IPS-20b (cell line): ENCODE measurements at regions not wholly inside any gene's neighbourhood (a gene's known extent, or its start where the extent isn't known, plus 50 kb on each side); places are given as distances from the start of the nearest gene placed in this dataset.

Experiments
- H3K27ac ChIP-seq: one replicate; pipeline ENCODE4 v1.5.1; 2013; ENCODE audit warnings: low read length
- H3K27me3 ChIP-seq: 2 replicates; pipeline ENCODE4 v1.6.1; 2013; ENCODE audit warnings: mild to moderate bottlenecking, low read length, inconsistent platforms; ENCODE audit not compliant: insufficient read depth
- H3K36me3 ChIP-seq: 2 replicates; pipeline ENCODE4 v1.6.1; 2013; ENCODE audit warnings: low read depth, mild to moderate bottlenecking, inconsistent platforms, low read length, moderate library complexity; ENCODE audit not compliant: insufficient read depth
- H3K4me1 ChIP-seq: 2 replicates; pipeline ENCODE4 v1.6.1; 2013; ENCODE audit warnings: mild to moderate bottlenecking, control low read depth, inconsistent platforms, low read length, moderate library complexity; ENCODE audit not compliant: insufficient read depth
- H3K4me3 ChIP-seq: 2 replicates; pipeline ENCODE4 v1.5.1; 2013; ENCODE audit warnings: mild to moderate bottlenecking, low read length, inconsistent platforms
- H3K9ac ChIP-seq: 2 replicates; pipeline ENCODE4 v1.6.1; 2013; ENCODE audit warnings: low read depth, mild to moderate bottlenecking, inconsistent platforms, low read length, moderate library complexity
- H3K9me3 ChIP-seq: 2 replicates; pipeline ENCODE4 v1.6.1; 2013; ENCODE audit warnings: mild to moderate bottlenecking, low read depth, low read length, inconsistent platforms; ENCODE audit not compliant: insufficient read depth

DNA sequence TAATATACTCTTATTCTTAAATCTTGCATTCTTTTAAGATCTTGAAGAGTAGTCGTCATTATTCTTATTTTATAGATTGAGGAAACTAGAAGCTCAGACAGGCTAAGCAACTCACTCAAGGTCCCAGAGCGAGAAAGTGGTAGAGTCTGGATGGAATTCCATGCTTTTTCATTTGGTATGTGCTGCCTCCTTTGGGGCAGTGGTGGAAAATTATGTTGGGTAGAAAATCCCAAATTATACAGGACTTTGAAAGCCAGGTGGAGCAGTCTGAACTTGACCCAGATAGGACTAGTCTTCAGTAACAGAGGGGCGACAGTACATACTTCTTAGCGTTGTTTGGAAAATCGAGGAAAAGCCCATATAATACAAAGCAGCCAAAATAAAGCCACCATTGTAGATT, 205.6 kb downstream of the ATG4C start:
- H3K36me3 ChIP-seq = no peaks in the 10 kb centered on the region
- peaks cover 3% of the 10 kb centered on the region; the same call in 1 of the 2 replicates for H3K4me1 ChIP-seq
- no peak overlapping the region for H3K27ac ChIP-seq
- H3K27me3 ChIP-seq = no peaks in the 10 kb centered on the region
- H3K9ac ChIP-seq = no peak overlapping the region
- no peaks in the 10 kb centered on the region for H3K9me3 ChIP-seq
- H3K4me3 ChIP-seq = no peak overlapping the region

GRCh38 chr1:62991152-62991551, 207.2 kb downstream of the ATG4C start:
- H3K4me3 ChIP-seq = no peak overlapping the region
- no peaks in the 10 kb centered on the region for H3K36me3 ChIP-seq
- H3K9ac ChIP-seq = no peak overlapping the region
- H3K27me3 ChIP-seq = no peaks in the 10 kb centered on the region
- peaks cover 3% of the 10 kb centered on the region; the same call in 1 of the 2 replicates for H3K4me1 ChIP-seq
- H3K9me3 ChIP-seq = no peaks in the 10 kb centered on the region
- no peak overlapping the region for H3K27ac ChIP-seq

DNA sequence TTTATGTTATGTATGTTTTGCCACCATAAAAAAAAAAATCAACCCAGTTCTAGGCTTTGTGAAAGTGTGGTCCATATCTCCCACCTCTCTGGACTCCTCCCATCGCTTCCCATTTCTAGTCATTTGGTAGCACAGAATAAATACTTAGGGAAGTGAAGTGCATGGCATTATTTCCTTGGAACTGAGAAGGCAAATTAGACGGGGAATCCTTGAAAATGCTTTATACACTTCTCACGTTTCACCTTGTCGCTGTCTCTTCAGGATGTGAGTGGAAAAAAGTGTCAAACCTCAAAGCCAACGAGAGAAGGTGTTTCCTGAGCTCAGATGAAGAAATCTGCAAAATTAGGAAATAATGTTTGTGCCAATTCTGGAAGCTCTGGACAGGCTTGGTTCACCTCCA, 209.9 kb downstream of the ATG4C start:
- no peaks in the 10 kb centered on the region for H3K27me3 ChIP-seq
- no peaks in the 10 kb centered on the region for H3K36me3 ChIP-seq
- H3K4me1 ChIP-seq = peaks cover 3% of the 10 kb centered on the region; the same call in 1 of the 2 replicates
- no peak overlapping the region for H3K9ac ChIP-seq
- H3K9me3 ChIP-seq = no peaks in the 10 kb centered on the region
- no peak overlapping the region for H3K4me3 ChIP-seq
- H3K27ac ChIP-seq = no peak overlapping the region

- H3K4me3 ChIP-seq = no peak overlapping the region
- no peaks in the 10 kb centered on the region for H3K36me3 ChIP-seq
- no peaks in the 10 kb centered on the region for H3K9me3 ChIP-seq
- H3K27me3 ChIP-seq = no peaks in the 10 kb centered on the region
- H3K9ac ChIP-seq = no peak overlapping the region
- H3K27ac ChIP-seq = no peak overlapping the region
- peaks cover 3% of the 10 kb centered on the region; the same call in 1 of the 2 replicates for H3K4me1 ChIP-seq
Measured at GRCh38 chr1:62995173-62995572, 211.2 kb downstream of the ATG4C start.

GRCh38 chr1:62997884-62998283, 214.0 kb downstream of the ATG4C start:
- Histone ChIP-seq H3K9ac (no peak overlapping the region), H3K9me3 (no peaks in the 10 kb centered on the region), H3K4me1 (peaks cover 7% of the 10 kb centered on the region; the same call in 1 of the 2 replicates), H3K4me3 (no peak overlapping the region), H3K36me3 (no peaks in the 10 kb centered on the region), H3K27ac (no peak overlapping the region), H3K27me3 (0 out of 2 replicates have a peak, but pooled peaks cover 3% of the 10 kb centered on the region)

DNA sequence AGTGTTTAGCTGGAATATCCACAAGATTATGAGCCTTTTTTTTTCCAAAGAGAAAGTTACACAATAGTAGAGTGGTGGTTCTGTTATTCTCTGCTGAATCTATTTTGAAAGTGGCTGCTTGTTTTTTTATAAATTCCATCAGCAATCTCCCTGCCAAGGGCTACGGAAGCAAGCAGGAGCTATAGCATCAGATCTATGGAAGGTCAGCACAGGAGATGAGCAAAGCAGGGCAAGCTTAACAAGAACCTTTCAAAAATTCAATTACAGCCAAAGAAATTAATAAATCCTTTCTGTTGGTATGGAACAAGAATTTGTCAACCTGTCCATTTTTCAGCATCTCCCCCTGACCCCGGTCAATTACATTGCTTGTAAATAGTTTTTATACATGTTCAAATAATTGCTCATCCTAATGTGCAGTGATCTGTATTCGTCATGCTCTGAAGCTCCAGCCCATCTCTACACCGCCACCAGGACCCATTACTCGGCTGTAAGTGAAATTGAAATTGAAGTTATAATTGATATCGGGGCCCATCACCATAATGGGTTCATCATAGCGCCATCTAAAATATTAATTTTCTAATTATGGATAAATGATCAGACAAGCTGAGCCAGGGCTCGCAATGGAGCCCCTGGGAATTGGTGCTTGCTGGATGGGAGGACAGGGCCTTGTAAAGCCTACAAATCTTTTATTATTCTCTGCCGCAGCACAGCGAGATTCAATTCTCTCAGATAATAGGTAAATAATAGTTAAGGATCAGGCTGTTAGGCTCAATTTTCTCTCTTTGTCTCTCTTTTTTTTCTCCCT, 215.1 kb downstream of the ATG4C start:
- H3K27me3 ChIP-seq = 0 out of 2 replicates have a peak, but pooled peaks cover 3% of the 10 kb centered on the region
- no peak overlapping the region for H3K4me3 ChIP-seq
- no peaks in the 10 kb centered on the region for H3K36me3 ChIP-seq
- no peaks in the 10 kb centered on the region for H3K9me3 ChIP-seq
- no peak overlapping the region for H3K9ac ChIP-seq
- H3K4me1 ChIP-seq = peaks cover 7% of the 10 kb centered on the region; the same call in 1 of the 2 replicates
- no peak overlapping the region for H3K27ac ChIP-seq

DNA sequence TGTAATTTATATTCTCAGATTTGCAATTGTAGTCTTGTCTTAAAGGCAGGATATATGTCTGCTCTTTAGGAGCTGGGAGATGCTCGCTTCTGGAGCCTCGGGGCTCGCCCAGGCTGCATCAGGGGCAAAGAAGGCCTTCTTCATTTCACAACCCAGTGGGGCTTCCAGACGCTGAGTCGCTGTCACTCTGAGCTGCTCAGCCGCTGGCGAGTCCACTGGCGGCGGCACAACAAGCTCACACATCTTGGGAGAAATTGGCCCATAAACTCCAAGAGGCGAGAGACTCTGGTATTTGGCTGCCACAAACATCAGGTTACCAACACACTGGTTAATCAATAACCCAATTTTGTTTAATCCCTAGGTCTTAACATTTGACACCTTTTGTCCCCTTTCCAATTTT, 216.6 kb downstream of the ATG4C start:
- H3K9me3 ChIP-seq = no peaks in the 10 kb centered on the region
- 0 out of 2 replicates have a peak, but pooled peaks cover 3% of the 10 kb centered on the region for H3K27me3 ChIP-seq
- no peak overlapping the region for H3K9ac ChIP-seq
- peaks cover 7% of the 10 kb centered on the region; the same call in 1 of the 2 replicates for H3K4me1 ChIP-seq
- no peak overlapping the region for H3K27ac ChIP-seq
- no peaks in the 10 kb centered on the region for H3K36me3 ChIP-seq
- H3K4me3 ChIP-seq = no peak overlapping the region

- Histone ChIP-seq H3K4me1 (peaks cover 7% of the 10 kb centered on the region; the same call in 1 of the 2 replicates), H3K27me3 (0 out of 2 replicates have a peak, but pooled peaks cover 3% of the 10 kb centered on the region), H3K9me3 (no peaks in the 10 kb centered on the region), H3K36me3 (no peaks in the 10 kb centered on the region), H3K4me3 (no peak overlapping the region), H3K27ac (no peak overlapping the region), H3K9ac (no peak overlapping the region)
Measured at GRCh38 chr1:63004868-63005267, 220.9 kb downstream of the ATG4C start.

GRCh38 chr1:63005812-63006211, 221.9 kb downstream of the ATG4C start:
- Histone ChIP-seq H3K27me3 (0 out of 2 replicates have a peak, but pooled peaks cover 1% of the 10 kb centered on the region), H3K9me3 (no peaks in the 10 kb centered on the region), H3K27ac (no peak overlapping the region), H3K4me1 (peaks cover 4% of the 10 kb centered on the region; the same call in 1 of the 2 replicates), H3K36me3 (no peaks in the 10 kb centered on the region), H3K9ac (no peak overlapping the region), H3K4me3 (no peak overlapping the region)

- H3K9me3 ChIP-seq = no peaks in the 10 kb centered on the region
- no peaks in the 10 kb centered on the region for H3K36me3 ChIP-seq
- H3K27ac ChIP-seq = no peak overlapping the region
- no peak overlapping the region for H3K9ac ChIP-seq
- no peaks in the 10 kb centered on the region for H3K27me3 ChIP-seq
- H3K4me3 ChIP-seq = no peak overlapping the region
- H3K4me1 ChIP-seq = peaks cover 4% of the 10 kb centered on the region; the same call in 1 of the 2 replicates
Measured at GRCh38 chr1:63009421-63009820, 225.5 kb downstream of the ATG4C start.

DNA sequence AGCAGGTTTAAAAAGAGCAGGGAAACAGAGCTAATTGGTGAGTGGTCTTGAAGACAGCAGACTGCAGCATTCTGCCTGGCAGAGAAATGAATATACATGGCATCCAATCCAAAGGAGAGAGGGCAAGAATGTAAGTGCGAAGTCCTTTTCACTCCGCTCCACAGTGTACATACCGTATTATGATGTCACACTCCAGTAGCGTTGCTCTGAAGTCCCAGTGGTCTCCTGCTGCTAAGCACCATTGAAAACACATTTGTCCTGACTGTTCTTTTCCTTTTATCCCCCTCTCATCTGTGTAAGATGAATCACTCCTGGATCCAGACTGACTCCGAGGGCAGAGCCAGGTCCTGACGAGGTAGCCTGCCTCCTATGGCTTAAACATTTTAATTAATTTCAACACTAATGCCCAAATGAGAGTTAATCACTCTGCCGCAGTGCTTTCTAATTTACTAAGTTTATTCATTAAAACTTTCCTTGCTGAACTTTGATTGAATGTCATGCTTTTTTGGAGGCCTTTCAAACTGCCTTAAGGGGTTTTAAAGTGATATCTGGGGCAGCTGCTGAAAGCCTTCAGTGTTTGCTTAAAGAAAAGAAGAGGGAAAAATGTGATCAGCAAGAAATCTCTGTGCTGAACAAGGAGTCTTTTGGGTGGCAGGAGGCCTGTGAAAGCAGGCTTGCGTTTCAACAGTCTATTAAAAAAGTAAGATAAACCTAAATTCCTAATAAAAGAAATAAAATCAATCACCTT, 227.2 kb downstream of the ATG4C start:
- Histone ChIP-seq H3K4me1 (peaks cover 4% of the 10 kb centered on the region; the same call in 1 of the 2 replicates), H3K27ac (no peak overlapping the region), H3K9me3 (no peaks in the 10 kb centered on the region), H3K36me3 (no peaks in the 10 kb centered on the region), H3K4me3 (no peak overlapping the region), H3K9ac (no peak overlapping the region), H3K27me3 (no peaks in the 10 kb centered on the region)
